Heart right ventricle (tissue), 16 donors: ENCODE measurements at regions not wholly inside any gene's neighbourhood (a gene's known extent, or its start where the extent isn't known, plus 50 kb on each side); places are given as distances from the start of the nearest gene placed in this dataset.

ENCODE experiments used
- ATAC-seq, 8 donors: fragments of 200-7000 bp; cut with Tn5 transposase; one replicate each; pipeline ENCODE4 v1.9.1; 2020; ENCODE audit warnings: mild to moderate bottlenecking in 8 of 8, moderate library complexity in 8 of 8, moderate number of reproducible peaks in 1 of 8
- DNase-seq, 2 donors: peaks; one replicate each; pipeline ENCODE4 v3.0.0-alpha.2; 2020
- H3K27ac ChIP-seq, 10 donors: fragments of 200-600 bp; sonication (generic) in 2 of 10; one replicate each; pipeline versions ENCODE4 v1.5.0 to v1.8.0; 2020 to 2022; ENCODE audit warnings: mild to moderate bottlenecking in 3 of 10
- H3K27me3 ChIP-seq, 7 donors: fragments of 200-600 bp; one replicate each; pipeline ENCODE4 v1.8.0; 2021 to 2022; ENCODE audit warnings: mild to moderate bottlenecking in 2 of 7
- H3K36me3 ChIP-seq, 9 donors: fragments of 200-600 bp; sonication (generic) in 1 of 9; one replicate each; pipeline versions ENCODE4 v1.5.0 to v1.8.0; 2020 to 2022; ENCODE audit warnings: mild to moderate bottlenecking in 2 of 9
- H3K4me1 ChIP-seq, 9 donors: fragments of 200-600 bp; sonication (generic) in 1 of 9; one replicate each; pipeline versions ENCODE4 v1.5.0 to v1.8.0; 2020 to 2022; ENCODE audit warnings: mild to moderate bottlenecking in 4 of 9
- H3K4me3 ChIP-seq, 10 donors: fragments of 200-600 bp; sonication (generic) in 2 of 10; one replicate each; pipeline versions ENCODE4 v1.5.0 to v1.8.0; 2020 to 2022; ENCODE audit warnings: mild to moderate bottlenecking in 7 of 10, moderate library complexity in 2 of 10
- H3K9me3 ChIP-seq, 11 donors: fragments of 200-600 bp in 10 of 11; sonication (generic) in 2 of 11; one replicate each; pipeline versions ENCODE4 v1.5.0 to v1.8.0; 2013 to 2022; ENCODE audit warnings: mild to moderate bottlenecking in 2 of 11, control low read depth in 1 of 11, moderate library complexity in 1 of 11
- WGBS, 2 donors: extraction: QIAGEN DNeasy Blood & Tissue Kit; methylation state at CpG; one replicate each; pipeline ENCODE4 v1.1.7; 2013; ENCODE audit warnings: inconsistent platforms in 1 of 2; 5-methylcytosine and 5-hydroxymethylcytosine counted together
- intact Hi-C, 10 donors: fragments of 100-400 bp; cut with DNase I; formaldehyde crosslinking; loops; one replicate each; pipeline versions ENCODE4 v1.11.1 to v1.14.2; 2022
- TF ChIP-seq, protein P1 (sequence below), 9 donors: fragments of 200-600 bp; sonication (generic) in 2 of 9; IDR thresholded peaks; one replicate each; pipeline versions ENCODE4 v1.5.0 to v1.8.0; 2021 to 2022; ENCODE audit warnings: antibody characterized with exemption in 9 of 9, mild to moderate bottlenecking in 5 of 9, moderate library complexity in 1 of 9
- donor health status: Arrhythmogenic right ventricular cardiomyopathy.
- donor health status: ischemic (EF 13 %, LVEDD 7.1; RV severe dilation, severe dysfunction).
- donor health status: healthy with polysubstance abuse.
- donor health status: DM: no; HTN: yes; CAD: no.
- donor health status: DM: no; HTN: no; CAD: no.
- donor health status: ischemic (EF 25% LVEDD 6.9; RV normal size, moderate dysfunction).
- donor health status: ischemic (EF 25% LVEDD 5.7; RV mildly dilated, moderate dysfunction).
- donor health status: healthy.
- donor health status: DM: yes; HTN: yes; CAD: no.
- donor health status: Ischemic cardiomyopathy.
- donor health status: ischemic (EF 35%, LVEDD 5.7; RV mildly dilated, moderate dysfunction).
- donor health status: nonischemic (EF 11% LVEDD 7.7; RV severe dilation, severe dysfunction).
- donor health status: DM: yes; HTN: yes; CAD: no.
- donor health status: PGD.
- donor health status: ischemic (EF 29% LVEDD 5.4; RV normal size, mild dysfunction).
- donor health status: nonischemic (EF 23%, LVEDD 6.1; RV moderate dilation, normal function).

DNA sequence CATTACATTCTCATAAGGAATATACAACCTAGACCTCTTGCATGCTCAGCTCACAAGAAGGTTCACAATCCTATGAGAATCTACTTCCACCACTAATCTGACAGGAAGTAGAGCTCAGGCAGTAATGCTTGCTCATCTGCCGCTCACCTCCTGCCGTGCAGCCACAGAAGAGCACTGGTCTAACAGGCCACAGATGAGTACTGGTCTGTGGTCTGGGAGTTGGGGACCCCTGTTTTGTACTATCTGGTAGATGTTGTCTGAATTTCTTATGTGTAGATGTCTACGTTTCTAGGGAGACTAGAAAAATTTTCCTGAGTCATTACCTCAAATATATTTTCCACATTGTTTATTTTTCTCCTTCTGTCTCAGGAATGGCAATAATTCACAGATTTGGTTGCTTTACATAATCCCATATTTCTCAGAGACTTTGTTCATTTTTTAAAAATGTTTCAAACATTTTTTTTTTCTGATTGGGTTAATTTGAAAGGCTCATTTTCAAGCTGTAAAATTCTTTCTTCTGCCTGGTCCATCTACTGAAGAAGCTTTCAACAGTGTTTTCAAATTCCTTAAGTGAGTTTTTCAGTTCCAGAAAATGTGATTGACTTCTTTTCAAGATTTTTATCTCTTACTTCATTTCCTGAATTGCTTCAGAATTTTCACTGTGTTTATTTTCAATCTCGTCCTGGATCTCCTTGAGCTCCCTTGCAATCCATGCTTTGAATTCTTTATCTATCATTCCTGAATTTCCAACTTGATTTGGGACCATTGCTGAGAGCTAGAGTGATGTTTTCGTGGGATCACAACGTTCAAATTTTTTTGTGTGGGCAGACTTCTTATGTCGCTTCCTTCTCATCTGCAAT, 1322.2 kb downstream of the PCDH9 start:
- Histone ChIP-seq H3K36me3 (no peaks in the 10 kb centered on the region), H3K9me3 (peaks cover 0 to 44% (median 0%) of the 10 kb centered on the region in 11 donors), H3K27me3 (no peaks in the 10 kb centered on the region), H3K27ac (no peak overlapping the region), H3K4me1 (peaks cover 0 to 8% (median 0%) of the 10 kb centered on the region in 9 donors), H3K4me3 (no peak overlapping the region)
- DNase-seq, result no peak
- TF ChIP-seq, protein P1, sequence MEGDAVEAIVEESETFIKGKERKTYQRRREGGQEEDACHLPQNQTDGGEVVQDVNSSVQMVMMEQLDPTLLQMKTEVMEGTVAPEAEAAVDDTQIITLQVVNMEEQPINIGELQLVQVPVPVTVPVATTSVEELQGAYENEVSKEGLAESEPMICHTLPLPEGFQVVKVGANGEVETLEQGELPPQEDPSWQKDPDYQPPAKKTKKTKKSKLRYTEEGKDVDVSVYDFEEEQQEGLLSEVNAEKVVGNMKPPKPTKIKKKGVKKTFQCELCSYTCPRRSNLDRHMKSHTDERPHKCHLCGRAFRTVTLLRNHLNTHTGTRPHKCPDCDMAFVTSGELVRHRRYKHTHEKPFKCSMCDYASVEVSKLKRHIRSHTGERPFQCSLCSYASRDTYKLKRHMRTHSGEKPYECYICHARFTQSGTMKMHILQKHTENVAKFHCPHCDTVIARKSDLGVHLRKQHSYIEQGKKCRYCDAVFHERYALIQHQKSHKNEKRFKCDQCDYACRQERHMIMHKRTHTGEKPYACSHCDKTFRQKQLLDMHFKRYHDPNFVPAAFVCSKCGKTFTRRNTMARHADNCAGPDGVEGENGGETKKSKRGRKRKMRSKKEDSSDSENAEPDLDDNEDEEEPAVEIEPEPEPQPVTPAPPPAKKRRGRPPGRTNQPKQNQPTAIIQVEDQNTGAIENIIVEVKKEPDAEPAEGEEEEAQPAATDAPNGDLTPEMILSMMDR (IDR thresholded peaks at IDR 0.05), result no peak
- 83 to 84% methylated on average over 7 of the region's 7 CpGs for WGBS, 2 donors
- no peak for ATAC-seq
- intact Hi-C loops, result no loop called here

DNA sequence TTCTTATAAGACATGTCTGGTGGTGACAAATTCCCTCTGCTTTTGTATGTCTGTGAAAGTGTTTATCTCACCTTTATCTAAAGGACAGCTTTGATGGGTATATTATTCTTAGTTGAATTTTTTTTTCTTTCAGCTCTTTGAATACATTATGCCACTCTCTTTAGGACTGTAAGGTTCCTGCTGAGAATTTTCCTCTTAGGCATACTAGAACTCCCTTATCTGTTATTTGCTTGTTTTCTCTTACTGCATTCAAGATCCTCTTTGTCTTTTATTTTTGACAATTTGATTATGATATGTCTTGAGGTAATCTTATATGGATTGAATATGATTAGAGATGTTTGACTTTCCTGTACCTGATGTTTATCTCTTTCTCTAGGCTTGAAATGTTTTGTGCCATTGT, 1328.4 kb downstream of the PCDH9 start:
- Histone ChIP-seq H3K36me3 (no peaks in the 10 kb centered on the region), H3K27ac (no peak overlapping the region), H3K4me3 (no peak overlapping the region), H3K4me1 (no peaks in the 10 kb centered on the region), H3K9me3 (peaks cover 0 to 38% (median 6%) of the 10 kb centered on the region in 11 donors), H3K27me3 (no peaks in the 10 kb centered on the region)
- TF ChIP-seq, protein P1 (IDR thresholded peaks at IDR 0.05), result no peak
- DNase-seq (no peak), ATAC-seq (no peak)
- intact Hi-C loops, result no loop called here

DNA sequence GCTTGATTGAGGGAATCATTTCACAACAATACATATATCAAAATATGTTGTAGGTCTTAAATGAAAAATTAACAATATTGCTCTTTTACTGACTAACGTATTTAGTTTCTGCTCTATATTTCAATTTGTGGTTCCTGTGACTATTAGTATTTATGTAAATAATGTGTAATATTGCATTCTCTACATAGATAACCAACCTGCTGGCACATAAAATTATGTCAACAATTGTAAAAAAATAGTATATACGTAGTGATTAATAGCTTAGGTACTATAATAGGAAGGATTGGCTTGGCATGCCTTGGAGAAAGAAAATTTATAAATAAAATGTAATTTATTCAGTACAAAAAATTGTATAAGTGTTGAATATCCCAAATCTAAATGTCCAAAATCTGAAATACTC, 1336.1 kb downstream of the PCDH9 start:
- TF ChIP-seq, protein P1 (IDR thresholded peaks at IDR 0.05), result no peak
- H3K4me3 ChIP-seq, result no peak overlapping the region
- no peaks in the 10 kb centered on the region for H3K27me3 ChIP-seq
- peaks cover 0 to under 1% (median 0%) of the 10 kb centered on the region in 11 donors for H3K9me3 ChIP-seq
- DNase-seq, result no peak
- ATAC-seq, result no peak
- no peak overlapping the region for H3K27ac ChIP-seq
- WGBS, 2 donors, result 93 to 97% methylated on average over 2 of the region's 2 CpGs
- H3K36me3 ChIP-seq, result no peaks in the 10 kb centered on the region
- no peaks in the 10 kb centered on the region for H3K4me1 ChIP-seq
- intact Hi-C loops, result no loop called here

DNA sequence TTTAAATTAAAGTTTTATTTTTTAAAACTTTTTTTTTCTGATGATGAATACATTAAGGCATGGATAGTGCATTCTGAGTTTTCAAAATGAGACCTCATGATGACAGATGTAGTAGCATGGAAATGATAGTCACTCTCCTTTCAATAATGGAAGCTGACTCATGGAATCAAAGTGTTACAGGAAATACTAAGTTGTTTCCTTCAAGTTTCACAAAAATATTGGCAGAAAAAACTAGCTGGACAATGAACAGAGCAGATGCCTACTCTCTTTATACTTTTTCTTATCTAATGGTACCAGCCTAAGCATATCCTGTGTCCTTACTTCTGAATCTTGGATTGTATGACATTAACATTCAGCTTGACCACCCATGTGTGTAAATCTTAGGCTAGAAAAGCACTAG, 1337.3 kb downstream of the PCDH9 start:
- no peak for ATAC-seq

More for the DNA sequence above, 1337.3 kb downstream of the PCDH9 start:
- H3K27ac ChIP-seq, result no peak overlapping the region
- no peak overlapping the region for H3K4me3 ChIP-seq
- H3K4me1 ChIP-seq, result no peaks in the 10 kb centered on the region
- TF ChIP-seq, protein P1 (IDR thresholded peaks at IDR 0.05), result no peak
- no peak for DNase-seq
- no peaks in the 10 kb centered on the region for H3K9me3 ChIP-seq
- H3K27me3 ChIP-seq, result no peaks in the 10 kb centered on the region
- intact Hi-C loops, result no loop called here
- H3K36me3 ChIP-seq, result no peaks in the 10 kb centered on the region
